MV-4-11 (cell line): ENCODE measurements at regions not wholly inside any gene's neighbourhood (a gene's known extent, or its start where the extent isn't known, plus 50 kb on each side); places are given as distances from the start of the nearest gene placed in this dataset.

Source experiments
- DNase-seq: peaks from one replicate; lab custom pipeline; 2025; lab: John Stamatoyannopoulos, UW

DNA sequence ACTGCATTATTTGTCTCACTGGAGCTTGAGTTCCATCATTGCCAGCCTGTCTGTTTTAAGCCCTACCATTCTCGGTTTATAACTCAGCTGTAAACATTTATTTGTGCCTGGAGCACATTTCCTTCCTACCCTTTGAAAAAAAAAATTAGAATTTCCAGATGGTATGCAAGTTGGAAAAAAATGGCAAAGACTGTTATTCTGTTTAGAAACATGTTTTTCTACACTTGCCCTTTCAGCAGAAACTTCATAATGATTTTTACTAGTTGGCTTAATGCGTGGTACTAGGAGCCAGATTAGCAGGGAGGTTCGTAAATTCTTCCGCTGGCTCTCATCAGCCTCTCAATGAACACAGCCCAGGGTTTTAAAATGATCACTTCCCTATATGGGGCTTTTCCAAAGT is 238.8 kb upstream of the WWC1 start:
- DNase-seq, result no peak

DNA sequence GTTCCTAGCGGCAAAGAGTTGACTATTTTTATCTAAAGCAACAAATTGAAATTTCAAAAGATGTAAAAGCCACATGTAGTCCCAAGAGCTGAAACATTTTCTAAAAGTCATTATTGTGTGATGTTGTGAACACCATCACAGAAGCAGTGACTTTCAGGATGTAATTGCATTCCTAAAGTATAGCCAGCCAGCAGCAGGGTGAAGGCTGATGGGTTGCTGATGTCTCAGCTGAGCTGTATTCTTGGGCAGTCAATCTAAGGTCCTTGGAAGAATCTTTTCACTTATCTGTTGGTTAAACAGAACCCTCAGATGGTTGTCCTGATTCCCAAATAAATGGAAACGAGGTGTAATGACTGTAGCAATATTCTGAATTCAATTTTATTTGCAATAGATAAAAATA is 237.4 kb upstream of the WWC1 start:
- no peak for DNase-seq

DNA sequence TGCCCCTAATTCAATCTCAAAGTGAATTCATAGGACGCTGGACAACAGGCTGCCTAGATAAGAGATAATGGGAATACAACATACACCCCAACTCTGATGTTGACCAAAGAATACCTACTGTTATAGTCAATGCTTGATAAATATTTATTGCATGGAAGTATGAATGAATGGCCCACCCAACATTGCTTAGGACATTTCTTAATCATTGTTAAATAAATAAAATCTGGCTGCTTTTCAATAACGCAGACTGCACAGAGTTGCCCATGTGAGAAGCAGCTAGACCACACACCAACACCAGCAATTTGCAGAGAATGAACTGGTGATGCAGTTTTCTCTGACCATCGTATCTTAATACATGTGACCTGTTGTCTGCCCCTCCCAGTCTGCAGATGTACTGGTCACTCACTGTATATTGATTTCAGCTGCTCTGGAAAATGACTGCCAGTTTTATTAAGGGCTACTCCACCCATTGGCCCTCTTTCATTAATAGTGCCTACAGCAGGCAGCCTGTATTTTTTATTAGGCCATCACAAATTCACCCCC is 236.2 kb upstream of the WWC1 start:
- DNase-seq, result no peak

DNA sequence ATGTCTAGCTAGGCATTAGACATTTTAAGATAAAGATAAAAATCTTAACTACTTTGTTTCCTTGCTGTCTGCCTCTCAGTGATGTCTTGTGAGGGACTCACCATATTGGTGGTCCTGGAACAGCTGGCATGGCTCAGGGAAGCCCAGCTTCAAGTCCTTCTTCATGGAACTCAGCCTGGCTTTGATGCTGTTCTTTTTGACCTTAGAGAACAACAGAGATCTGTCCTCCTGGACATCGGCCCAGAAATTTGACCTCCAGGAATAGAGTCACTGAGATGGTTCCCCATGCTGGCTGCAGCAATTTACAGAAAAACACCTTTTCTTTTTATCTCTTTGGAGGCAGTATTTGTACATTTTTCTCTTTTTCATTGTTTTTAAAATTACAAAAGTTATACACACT is 235.5 kb upstream of the WWC1 start:
- no peak for DNase-seq

DNA sequence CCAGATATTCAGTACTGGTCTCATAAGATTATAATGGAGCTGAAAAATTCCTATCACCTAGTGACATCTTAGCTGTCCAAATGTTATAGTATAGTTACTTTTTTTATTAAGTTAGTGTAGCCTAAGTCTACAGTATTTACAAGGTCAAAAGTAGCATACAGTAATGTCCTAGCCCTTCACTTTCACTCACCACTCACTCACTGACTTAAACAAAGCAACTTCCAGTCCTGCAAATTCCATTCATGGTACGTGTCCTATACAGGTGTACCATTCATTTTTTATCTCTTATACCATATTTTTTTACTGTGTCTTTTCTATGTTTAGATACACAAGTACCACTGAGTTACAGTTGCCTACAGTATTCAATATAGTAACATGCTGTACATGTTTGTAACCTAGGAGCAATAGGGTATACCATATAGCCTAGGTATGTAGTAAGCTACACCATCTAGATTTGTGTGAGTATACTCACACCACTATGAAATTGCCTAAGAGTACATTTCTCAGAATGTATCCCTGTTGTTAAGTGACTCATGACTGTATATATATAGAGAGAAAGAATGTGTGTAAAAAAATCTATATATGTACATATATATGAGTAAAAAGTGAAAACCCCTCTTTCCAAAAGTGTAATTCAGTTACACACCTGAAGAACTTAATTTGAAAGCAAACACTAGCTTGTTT is 234.8 kb upstream of the WWC1 start:
- no peak for DNase-seq

DNA sequence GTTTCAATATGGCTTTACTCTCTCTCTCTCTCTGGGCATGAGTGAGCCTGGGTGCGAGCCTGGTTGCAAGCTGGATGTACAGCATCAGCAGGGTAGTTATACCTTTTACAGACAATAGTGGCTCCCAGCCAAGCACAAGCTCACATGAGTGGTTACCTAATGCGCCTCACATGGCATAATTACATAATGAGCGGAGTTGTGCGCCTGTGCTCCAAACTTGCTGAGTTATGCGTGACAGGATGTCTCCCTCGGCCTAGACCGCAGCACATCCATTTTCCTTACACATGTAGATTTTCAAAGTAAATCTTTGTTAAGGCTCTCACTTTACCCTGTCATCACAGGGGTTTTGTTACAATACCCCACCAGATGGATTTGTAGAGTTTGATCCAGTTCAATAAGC is 233.5 kb upstream of the WWC1 start:
- no peak for DNase-seq

DNA sequence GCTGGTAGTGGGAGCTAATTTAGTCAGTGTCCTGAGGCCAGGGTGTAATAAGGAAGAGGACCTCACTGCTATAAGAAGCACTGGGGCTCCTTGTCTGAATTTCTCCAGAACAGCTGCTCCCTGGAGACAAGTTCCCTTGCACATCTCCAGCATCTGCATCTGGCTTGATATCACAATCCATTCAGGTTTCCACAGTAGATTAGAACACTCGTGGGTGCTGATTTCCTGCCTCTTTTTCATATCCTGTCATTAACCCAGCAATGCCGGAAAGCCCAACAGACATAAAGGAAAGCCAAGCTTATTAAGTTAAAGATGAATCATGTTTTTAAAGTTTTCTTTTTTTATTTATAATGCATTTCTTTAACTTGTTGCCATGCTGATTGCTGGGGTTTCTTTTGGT is 232.3 kb upstream of the WWC1 start:
- DNase-seq, result no peak

DNA sequence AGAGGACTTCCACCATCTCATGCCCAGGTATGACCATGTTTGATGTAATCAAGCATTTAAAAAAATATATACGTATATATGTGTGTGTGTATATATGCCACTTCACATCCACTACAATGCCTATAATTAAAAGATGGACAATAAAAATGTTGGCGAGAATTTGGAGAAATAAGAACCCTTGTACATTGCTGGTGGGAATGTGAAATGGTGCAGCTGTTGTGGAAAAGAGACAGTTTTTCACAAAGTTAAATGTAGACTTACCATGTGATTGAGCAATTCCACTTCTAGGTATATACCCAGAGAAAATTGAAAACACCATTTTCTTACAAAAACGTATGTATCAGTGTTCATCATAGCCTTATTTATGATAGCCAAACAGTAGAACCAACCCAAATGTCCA is 229.2 kb upstream of the WWC1 start:
- no peak for DNase-seq

DNA sequence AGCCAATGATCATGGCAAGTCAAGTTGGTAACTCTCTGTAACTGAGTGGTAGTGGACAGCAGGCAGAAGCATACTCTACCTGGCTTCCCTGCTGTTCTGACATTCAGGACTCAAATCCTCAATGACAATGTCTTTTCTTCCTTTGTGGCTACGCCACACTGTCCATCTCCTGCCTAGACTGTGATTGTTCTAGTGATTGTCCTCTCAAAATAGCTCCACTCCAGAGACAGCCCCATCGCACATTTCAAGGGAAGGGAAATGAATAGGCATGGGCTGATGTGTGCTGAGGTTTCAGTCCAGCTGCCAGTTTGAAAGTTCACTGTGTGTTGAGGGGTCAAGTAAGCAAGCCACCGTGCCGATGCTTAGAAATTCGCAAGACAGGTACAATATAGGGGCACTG is 227.0 kb upstream of the WWC1 start:
- DNase-seq, result no peak

DNA sequence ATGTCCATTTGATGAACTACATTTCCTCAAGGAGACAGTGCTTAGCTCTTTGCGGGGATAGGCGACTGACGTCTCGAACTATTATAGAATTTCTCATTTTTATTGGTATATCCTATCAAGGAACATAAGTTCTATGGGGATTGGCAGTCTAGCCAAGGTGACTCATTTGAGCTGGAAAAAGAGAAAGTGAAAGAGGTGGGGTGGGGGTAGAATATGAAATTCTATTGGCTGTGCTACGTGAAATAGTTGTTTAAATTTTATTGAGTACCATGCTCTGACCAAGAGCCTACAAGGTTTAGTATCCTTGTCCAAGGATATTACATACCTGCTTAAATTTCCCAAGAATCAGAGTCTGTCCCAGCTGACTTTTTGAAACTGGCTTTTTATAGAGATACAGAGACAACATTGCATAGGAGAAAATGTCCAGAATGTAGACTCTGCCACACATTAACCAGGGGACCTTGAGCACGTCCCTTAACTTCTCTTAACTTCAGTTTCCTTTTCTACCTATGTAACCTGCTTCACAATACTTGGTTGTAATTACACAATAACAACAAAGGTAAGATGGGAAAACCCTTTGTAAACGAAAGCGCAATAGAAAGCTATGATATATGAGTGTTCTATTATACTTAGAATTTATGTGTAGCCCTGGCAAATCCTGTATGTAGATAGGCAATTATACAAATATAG is 226.4 kb upstream of the WWC1 start:
- DNase-seq, result no peak

DNA sequence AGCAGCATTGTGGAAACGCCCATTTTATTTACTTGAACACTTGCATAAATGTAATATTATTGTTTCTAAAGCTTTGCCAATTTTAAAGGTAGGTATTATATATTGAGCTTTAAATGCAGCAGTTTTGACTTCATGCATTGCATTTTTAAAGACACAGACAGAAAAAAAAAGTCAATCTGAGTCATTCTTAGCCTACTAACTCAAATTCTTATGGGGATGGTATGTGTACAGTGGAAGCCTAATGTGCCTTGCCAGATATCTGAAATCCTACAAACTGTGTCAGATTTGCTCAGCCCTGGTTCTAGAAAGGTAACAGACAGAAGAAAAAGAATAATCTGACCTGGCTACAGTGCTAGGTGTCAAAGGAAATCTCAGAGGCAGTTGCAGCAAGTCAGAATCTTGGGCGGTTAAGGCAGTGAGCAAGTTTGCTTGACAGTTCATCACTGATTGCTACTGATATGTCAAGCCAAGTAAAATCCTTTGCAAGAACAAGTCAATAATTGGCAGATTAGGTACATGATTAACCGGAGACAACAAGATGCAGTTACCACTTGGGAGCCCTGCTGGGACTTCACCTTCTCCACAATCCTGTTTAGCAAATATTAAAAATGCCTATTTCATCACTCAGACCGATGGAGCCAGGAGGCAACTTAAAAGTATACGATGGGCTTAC is 224.8 kb upstream of the WWC1 start:
- no peak for DNase-seq

DNA sequence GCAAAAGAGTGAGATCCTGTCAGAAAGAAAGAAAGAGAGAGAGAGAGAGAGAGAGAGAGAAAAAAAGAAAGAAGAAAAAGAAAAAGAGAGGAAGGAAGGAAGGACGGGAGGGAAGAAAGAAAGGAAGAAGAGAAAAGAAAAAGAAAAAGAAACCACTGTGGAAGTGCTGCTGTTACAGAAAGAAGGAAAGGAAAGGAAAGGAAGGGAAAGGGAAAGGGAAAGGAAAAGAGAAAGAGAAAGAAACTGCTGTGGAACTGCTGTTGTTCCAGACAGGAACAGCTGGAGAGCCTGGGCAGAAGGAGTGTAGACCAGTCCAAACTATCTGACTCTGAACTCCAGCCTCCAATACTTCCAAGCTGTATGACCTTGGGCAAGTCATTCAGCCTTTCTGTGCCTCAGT is 220.7 kb upstream of the WWC1 start:
- DNase-seq, result no peak

DNA sequence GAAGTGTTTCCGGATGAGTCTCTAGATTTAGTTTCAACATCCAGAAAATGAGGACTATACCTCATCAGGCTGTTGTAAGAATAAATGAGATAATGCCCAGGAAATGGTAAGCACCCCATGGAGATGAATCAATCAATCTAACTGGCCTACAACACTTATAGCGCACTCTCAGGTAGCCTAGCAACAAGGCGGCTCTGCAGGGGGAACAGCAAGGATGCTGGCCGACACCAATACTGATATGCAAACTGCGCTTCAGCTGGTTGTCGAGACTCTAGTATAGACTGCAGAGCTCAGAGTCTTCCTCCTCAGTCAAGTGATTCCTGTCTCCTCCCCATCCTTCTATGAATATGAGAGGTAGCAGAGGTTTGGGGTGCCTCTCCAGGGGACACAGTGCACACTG is 218.8 kb upstream of the WWC1 start:
- DNase-seq, result no peak

DNA sequence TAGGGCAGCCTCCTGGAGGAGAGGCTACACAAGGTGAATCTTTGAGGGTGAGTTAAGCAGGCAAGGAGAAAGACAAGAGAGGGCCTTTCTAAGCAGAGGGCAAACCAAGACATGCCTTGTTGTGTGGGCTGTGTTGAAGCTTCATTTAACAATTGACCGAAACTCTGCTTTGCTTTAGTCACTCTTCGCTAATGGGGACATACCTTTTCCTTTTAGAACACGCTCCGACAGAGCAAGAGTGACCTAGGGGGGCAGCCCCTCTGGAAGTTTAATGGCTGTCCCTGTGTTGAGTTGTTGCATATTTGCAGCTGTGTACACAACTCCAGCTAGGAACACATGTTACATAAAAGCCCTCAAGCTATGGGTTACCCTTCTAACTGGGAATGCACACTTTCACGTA is 218.1 kb upstream of the WWC1 start:
- no peak for DNase-seq

DNA sequence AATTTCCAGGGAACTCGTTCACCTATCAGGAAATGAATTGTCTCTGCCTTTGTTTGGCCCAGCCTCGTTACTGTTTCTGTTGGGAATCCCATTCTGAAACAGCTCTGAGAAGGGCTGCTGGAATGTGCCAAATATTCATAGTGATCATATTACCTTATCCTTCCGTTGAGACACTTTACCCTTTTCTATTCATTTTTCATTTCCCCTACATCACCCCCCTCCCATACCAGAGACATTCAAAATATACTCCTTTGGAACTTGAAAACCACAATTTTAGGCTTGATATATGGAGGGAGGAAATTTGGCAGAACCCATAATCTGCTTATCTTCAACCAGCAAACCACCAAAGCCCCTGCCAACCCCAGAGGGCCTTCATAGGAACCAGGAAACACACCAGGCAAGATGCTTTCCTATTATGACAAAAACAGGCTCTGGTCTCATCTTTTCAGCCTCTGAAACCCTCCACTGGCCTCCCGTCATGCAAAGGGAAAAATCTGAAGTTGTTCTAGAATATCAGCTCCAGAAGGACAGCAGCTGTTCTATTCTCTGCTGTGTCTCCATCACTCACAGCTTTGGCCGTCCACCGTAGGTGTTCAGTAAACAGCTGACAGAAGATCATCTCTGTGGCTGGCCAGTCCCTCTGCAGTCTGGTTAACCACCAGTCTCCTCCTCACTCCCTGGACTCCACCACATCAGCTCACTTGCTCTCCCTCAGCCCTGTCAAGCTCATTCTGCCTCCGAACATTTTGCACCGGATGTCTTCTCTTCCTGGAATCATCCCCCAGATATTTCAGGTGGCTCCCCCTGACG is 217.2 kb upstream of the WWC1 start:
- DNase-seq, result no peak

DNA sequence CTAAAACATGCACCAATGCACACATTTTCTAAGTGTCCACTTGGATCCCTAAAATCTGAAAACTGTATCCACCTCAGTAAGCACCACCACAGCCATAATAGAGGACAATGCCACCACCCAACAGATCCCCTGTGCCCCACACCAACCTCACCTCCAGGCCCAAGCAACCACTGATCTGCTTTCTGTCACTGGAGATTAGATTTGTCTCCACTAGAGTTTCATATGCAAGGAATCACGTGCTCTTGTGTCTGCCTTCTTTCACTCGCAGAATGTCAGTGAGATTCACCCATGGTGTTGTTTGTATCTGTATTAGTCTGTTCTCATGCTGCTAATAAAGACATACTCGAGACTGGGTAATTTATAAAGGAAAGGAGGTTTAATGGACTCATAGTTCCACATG is 216.1 kb upstream of the WWC1 start:
- no peak for DNase-seq

DNA sequence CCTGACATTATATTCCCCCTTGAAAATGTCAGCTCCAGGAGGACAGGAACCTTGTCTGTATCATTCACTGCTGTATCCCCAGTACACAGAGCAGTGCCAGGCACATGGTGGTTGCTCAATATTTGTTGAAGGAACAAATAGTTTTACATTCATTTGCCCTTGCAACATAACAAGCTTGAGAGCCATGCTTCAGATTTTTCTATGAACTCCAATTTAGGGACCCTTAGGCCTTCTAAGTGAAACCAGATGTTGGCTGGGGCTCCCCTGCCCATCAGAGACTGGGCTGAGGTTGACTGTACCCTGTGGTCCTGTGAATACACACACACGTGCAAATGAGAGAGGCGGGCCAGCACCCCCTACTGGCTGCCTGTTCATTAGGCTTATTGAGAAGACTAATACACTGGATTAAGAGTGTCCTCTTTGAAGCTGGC is 214.9 kb upstream of the WWC1 start:
- DNase-seq, result no peak

DNA sequence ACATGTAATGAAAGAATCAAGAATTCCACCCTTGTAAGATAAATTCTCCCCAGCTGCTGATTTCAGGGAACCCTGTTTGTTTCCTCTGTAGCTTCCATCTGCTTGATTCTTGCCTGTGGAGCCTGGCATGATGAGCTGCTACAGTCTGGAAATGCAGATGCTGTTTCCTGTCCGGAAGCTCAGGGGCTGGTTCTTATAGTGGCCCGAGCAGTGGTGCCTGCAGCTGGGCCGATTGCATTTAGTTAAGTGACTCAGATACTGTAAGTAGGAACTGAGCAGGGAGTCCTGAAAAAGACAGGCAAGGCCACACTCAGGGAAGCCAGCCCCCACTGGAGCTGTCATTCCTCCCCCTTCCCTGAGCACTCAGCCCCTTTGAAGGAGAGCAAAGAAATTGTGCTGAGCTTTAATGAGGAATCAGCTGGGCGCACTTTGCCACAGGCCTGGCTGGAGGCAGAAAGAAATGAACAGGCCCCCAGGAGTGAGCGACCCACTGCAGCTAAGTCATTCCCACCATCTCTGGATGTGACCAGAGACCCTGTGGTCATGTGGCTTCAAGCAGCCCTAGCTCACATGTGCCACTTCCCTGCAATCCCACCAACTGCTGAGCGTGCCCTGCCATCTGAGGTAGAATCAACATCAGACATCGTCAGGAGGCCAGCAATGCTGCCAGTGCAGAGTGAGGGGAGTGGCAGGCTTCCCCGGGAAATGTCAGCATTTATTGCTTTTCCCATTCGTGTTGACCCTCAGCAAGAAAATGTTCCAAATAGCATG is 206.0 kb upstream of the WWC1 start:
- peak; percentile 41 for DNase-seq

DNA sequence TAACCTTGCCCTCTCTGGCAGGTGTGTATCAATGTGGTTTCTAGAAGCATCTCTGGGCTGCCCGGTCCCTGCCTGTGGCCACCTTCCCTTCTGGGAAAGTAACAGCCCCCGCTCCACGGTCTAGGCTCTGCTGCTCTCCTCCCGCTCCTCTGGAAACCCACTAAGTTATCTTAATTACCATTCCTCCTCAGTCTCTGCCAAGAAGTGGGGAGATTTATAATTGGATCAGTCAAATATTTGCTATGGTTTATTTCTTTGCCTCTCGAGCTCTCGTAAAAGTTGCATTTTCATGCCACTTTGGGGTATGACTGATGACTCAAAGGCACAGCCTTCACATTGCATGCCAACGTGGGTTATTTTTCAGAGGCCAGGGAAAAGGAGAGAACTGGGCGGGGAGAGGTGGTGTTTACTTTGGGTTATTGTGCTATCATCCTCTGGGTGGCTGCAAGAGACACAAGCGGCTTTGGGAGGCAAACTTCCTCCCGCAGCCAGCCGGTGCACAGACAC is 205.3 kb upstream of the WWC1 start:
- DNase-seq, result no peak

DNA sequence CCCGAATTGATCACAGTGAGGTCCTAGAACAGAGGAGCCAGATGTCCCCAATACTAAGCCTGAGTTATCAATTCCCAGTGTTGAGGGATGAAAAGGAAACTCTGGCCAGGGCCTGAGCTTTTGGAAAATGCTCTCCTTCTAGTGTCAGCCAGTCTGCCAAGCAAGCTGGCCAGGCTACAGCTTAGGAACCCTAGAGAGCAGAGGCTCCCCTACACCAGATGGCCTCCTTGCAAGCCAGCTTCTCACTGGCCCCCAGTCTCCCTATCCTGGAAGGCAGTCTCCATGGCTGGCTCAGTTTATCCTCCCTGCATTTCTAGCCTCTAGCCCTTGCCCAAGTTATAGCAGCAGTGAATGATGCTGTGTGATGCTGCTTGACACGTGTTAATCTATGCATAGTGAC is 204.7 kb upstream of the WWC1 start:
- no peak for DNase-seq

DNA sequence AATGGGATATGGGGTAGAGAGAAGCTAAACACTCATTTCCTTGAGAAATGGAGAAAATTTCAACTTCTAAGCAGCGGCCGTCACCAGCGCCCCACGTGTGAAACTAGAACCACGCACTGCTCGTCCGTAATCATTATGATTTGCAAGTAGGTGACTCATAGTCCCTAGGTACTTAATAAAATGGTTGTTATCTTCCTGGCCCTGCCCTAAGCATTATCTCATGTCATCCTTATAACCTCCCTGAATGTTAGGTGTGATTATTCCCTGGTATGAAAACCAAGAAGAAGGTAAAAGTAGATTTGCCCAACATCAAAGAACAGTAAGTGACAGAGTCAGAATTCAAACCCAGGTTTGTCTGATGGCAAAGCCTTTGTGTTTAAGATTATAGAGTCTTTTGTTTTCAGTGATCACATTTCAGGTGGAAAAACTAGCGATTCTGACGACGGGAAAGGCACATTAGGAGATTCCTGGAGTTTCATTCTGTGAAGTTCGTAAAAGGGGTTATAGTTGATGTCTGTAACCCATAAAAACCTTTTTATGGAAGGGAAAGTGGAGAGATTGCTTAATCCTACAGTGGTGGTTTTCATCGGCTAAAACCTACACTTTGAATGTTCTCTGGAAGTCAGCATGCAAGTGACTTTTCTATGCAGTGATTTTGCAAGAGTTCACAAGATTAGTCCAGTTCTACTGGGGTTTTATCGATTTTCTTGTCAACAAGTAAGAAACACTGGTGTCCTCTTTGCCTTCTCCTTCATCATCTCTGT is 202.9 kb upstream of the WWC1 start:
- peak; percentile 67 for DNase-seq
